Liver (tissue), 3 donors: ENCODE measurements at regions not wholly inside any gene's neighbourhood (a gene's known extent, or its start where the extent isn't known, plus 50 kb on each side); places are given as distances from the start of the nearest gene placed in this dataset.

Source experiments
- EGR1 ChIP-seq, 2 donors: IDR thresholded peaks; 2 replicates each; pipeline ENCODE4 v1.6.1; 2016 to 2018; ENCODE audit warnings: antibody characterized with exemption in 2 of 2, low read depth in 2 of 2
- GABPA ChIP-seq, 2 donors: IDR thresholded peaks in 1 of 2; conservative IDR thresholded peaks in 1 of 2; 2 replicates each; pipeline ENCODE4 v1.6.1; 2016; ENCODE audit warnings: antibody characterized with exemption in 2 of 2, mild to moderate bottlenecking in 1 of 2, moderate library complexity in 1 of 2
- HNF4A ChIP-seq, 2 donors: conservative IDR thresholded peaks; 2 replicates each; pipeline ENCODE4 v1.6.1; 2016; ENCODE audit warnings: antibody characterized with exemption in 2 of 2, mild to moderate bottlenecking in 2 of 2
- HNF4G ChIP-seq: IDR thresholded peaks from 2 replicates; pipeline ENCODE4 v1.6.1; 2016; ENCODE audit warnings: antibody characterized with exemption
- JUND ChIP-seq, 2 donors: IDR thresholded peaks; 2 replicates each; pipeline ENCODE4 v1.6.1; 2016; ENCODE audit warnings: antibody characterized with exemption in 2 of 2
- RAD21 ChIP-seq, 2 donors: IDR thresholded peaks; 2 replicates each; pipeline ENCODE4 v1.6.1; 2016; ENCODE audit warnings: antibody characterized with exemption in 2 of 2, mild to moderate bottlenecking in 2 of 2
- RXRA ChIP-seq, 2 donors: IDR thresholded peaks; 2 replicates each; pipeline ENCODE4 v1.6.1; 2017 to 2018; ENCODE audit warnings: antibody characterized with exemption in 2 of 2, mild to moderate bottlenecking in 1 of 2
- SP1 ChIP-seq: IDR thresholded peaks from 2 replicates; pipeline ENCODE4 v1.6.1; 2018; ENCODE audit warnings: antibody characterized with exemption, mild to moderate bottlenecking
- TAF1 ChIP-seq: conservative IDR thresholded peaks from 2 replicates; pipeline ENCODE4 v1.6.1; 2016; ENCODE audit warnings: antibody characterized with exemption, mild to moderate bottlenecking
- TF ChIP-seq, protein P1 (sequence below): IDR thresholded peaks from 2 replicates; pipeline ENCODE4 v1.6.1; 2016; ENCODE audit warnings: antibody characterized with exemption
- TF ChIP-seq, protein P2 (sequence below): IDR thresholded peaks from 2 replicates; pipeline ENCODE4 v1.6.1; 2016; ENCODE audit warnings: antibody characterized with exemption
- TF ChIP-seq, protein P3 (sequence below): fragments of 150-350 bp; IDR thresholded peaks from 2 replicates; pipeline ENCODE4 v1.5.1; 2017; ENCODE audit warnings: improper control_type of control experiment, low read depth, low read length; ENCODE audit not compliant: missing input control
- TF ChIP-seq, protein P4 (sequence below): IDR thresholded peaks from 2 replicates; pipeline ENCODE4 v1.6.1; 2016; ENCODE audit warnings: antibody characterized with exemption, mild to moderate bottlenecking
- donor health status: healthy.
- donor health status: healthy.

DNA sequence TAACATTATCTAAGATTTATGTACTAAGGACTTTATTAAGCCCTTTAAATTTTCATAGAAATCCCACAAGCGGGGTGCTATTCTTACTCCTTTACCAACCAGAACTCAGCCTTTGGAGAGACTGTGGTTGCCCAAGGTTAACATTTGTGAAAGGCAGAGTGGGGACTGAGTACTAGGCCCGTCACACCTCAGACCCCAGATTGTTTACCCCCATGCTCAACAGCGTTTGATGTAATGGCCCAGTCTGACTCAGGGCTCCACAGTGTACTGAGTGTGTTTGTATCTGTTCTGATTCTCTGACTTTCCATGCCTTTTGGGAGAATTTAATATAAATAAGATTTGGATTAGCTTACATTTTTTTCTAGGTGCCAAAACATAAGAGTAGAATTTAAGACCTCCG is 110.0 kb downstream of the GAS1 start:
- TF ChIP-seq RXRA (IDR thresholded peaks at IDR 0.05) (no peak), RAD21 (IDR thresholded peaks at IDR 0.05) (no peak), EGR1 (IDR thresholded peaks at IDR 0.05; ENCODE audit: low read depth in 2 of 2) (no peak), SP1 (no peak), HNF4A (conservative IDR thresholded peaks at IDR 0.05) (no peak), TAF1 (no peak), GABPA (IDR thresholded peaks at IDR 0.05 in 1 of 2, conservative IDR thresholded peaks at IDR 0.05 in 1 of 2) (no peak), JUND (IDR thresholded peaks at IDR 0.05) (no peak), HNF4G (no peak)
- TF ChIP-seq, protein P1, sequence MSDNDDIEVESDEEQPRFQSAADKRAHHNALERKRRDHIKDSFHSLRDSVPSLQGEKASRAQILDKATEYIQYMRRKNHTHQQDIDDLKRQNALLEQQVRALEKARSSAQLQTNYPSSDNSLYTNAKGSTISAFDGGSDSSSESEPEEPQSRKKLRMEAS = no peak
- TF ChIP-seq, protein P2, sequence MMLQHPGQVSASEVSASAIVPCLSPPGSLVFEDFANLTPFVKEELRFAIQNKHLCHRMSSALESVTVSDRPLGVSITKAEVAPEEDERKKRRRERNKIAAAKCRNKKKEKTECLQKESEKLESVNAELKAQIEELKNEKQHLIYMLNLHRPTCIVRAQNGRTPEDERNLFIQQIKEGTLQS = no peak
- TF ChIP-seq, protein P3, sequence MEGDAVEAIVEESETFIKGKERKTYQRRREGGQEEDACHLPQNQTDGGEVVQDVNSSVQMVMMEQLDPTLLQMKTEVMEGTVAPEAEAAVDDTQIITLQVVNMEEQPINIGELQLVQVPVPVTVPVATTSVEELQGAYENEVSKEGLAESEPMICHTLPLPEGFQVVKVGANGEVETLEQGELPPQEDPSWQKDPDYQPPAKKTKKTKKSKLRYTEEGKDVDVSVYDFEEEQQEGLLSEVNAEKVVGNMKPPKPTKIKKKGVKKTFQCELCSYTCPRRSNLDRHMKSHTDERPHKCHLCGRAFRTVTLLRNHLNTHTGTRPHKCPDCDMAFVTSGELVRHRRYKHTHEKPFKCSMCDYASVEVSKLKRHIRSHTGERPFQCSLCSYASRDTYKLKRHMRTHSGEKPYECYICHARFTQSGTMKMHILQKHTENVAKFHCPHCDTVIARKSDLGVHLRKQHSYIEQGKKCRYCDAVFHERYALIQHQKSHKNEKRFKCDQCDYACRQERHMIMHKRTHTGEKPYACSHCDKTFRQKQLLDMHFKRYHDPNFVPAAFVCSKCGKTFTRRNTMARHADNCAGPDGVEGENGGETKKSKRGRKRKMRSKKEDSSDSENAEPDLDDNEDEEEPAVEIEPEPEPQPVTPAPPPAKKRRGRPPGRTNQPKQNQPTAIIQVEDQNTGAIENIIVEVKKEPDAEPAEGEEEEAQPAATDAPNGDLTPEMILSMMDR = no peak
- TF ChIP-seq, protein P4, sequence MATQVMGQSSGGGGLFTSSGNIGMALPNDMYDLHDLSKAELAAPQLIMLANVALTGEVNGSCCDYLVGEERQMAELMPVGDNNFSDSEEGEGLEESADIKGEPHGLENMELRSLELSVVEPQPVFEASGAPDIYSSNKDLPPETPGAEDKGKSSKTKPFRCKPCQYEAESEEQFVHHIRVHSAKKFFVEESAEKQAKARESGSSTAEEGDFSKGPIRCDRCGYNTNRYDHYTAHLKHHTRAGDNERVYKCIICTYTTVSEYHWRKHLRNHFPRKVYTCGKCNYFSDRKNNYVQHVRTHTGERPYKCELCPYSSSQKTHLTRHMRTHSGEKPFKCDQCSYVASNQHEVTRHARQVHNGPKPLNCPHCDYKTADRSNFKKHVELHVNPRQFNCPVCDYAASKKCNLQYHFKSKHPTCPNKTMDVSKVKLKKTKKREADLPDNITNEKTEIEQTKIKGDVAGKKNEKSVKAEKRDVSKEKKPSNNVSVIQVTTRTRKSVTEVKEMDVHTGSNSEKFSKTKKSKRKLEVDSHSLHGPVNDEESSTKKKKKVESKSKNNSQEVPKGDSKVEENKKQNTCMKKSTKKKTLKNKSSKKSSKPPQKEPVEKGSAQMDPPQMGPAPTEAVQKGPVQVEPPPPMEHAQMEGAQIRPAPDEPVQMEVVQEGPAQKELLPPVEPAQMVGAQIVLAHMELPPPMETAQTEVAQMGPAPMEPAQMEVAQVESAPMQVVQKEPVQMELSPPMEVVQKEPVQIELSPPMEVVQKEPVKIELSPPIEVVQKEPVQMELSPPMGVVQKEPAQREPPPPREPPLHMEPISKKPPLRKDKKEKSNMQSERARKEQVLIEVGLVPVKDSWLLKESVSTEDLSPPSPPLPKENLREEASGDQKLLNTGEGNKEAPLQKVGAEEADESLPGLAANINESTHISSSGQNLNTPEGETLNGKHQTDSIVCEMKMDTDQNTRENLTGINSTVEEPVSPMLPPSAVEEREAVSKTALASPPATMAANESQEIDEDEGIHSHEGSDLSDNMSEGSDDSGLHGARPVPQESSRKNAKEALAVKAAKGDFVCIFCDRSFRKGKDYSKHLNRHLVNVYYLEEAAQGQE = no peak
